ENCODE measurements at regions not wholly inside any gene's neighbourhood (a gene's known extent, or its start where the extent isn't known, plus 50 kb on each side); places are given as distances from the start of the nearest gene placed in this dataset.

DNA sequence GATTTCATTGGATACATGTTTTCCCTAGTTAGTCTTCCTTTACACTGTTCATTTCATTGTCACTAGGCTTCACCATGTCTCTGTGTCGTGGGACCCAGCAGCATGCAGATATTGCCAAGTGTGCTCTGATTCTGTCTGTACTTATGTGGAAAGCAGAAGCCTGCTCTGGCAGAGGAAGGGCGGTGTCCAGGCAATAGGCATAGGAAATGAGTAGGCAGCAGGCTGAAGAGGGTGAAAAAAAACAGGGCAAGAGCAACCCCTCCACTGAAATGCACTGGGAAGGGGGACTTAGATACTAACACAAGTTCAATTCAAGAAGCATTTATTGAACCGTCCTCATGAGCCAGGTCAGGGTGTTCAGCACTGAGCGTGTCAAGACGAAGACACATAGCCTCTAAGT, 85.2 kb upstream of the VAV3 start:
- no peak for TF ChIP-seq POLR2A (IDR thresholded peaks at IDR 0.05)
- no peak for TF ChIP-seq CTCF (IDR thresholded peaks at IDR 0.05)
- no peak for TF ChIP-seq POLR2AphosphoS5 (IDR thresholded peaks at IDR 0.05)

Data from stomach (tissue), 4 donors.